GM12872 (cell line): ENCODE measurements at regions not wholly inside any gene's neighbourhood (a gene's known extent, or its start where the extent isn't known, plus 50 kb on each side); places are given as distances from the start of the nearest gene placed in this dataset.

Experiments used
- CTCF ChIP-seq: IDR thresholded peaks from 3 replicates; pipeline ENCODE4 v1.5.1; 2011; ENCODE audit warnings: low read depth, mild to moderate bottlenecking, low read length, moderate library complexity; ENCODE audit not compliant: insufficient read depth

GRCh38 chr17:27951872-27952271 is 58.7 kb upstream of the LYRM9 start:
- TF ChIP-seq CTCF, result no peak

- TF ChIP-seq CTCF, result no peak
Measured at GRCh38 chr17:27952366-27952765, 59.2 kb upstream of the LYRM9 start.

- no peak for TF ChIP-seq CTCF
Measured at GRCh38 chr17:27954548-27955495, 61.7 kb upstream of the LYRM9 start.

GRCh38 chr17:27956601-27957445 is 63.7 kb upstream of the LYRM9 start:
- TF ChIP-seq CTCF, result no peak

- TF ChIP-seq CTCF, result no peak
Measured at GRCh38 chr17:27958708-27959381, 65.7 kb upstream of the LYRM9 start.

- TF ChIP-seq CTCF, result no peak
Measured at GRCh38 chr17:27959382-27959709, 66.2 kb upstream of the LYRM9 start.
